Naive thymus-derived CD8-positive, alpha-beta T cell (primary cell): ENCODE measurements at regions not wholly inside any gene's neighbourhood (a gene's known extent, or its start where the extent isn't known, plus 50 kb on each side); places are given as distances from the start of the nearest gene placed in this dataset.
"Not testable (repeated sequence)": the region's sequence is repeated elsewhere in the genome, so short reads cannot be mapped to it uniquely, and the experiment has no call there.

ENCODE experiments used
- ATAC-seq, 2 donors: fragments of 150-1000 bp; cut with Tn5 transposase in 1 of 2; sonication (Bioruptor Pico), chemical (Tn5 transposase) in 1 of 2; 1 replicate in 1 of 2; 2 replicates in 1 of 2; pipeline ENCODE4 v1.10.0; 2021; ENCODE audit warnings: mild to moderate bottlenecking in 2 of 2, moderate library complexity in 2 of 2
- POLR2A ChIA-PET: fragments of 350-600 bp; sonication (Branson Sonifier 250); formaldehyde crosslinking; loops from one replicate; lab custom pipeline; 2021; ENCODE audit warnings: antibody characterized with exemption; lab: Charles Lee
- DNase-seq, 10 donors: peaks; one replicate each; pipeline versions ENCODE4 v3.0.0 to v3.0.0-alpha.2; 2020 to 2022
- H3K27ac Mint-ChIP-seq, 10 donors: one replicate each; pipeline ENCODE4 v1.8.0; 2020 to 2022; ENCODE audit warnings: mild to moderate bottlenecking in 10 of 10, mixed read lengths in 10 of 10, moderate library complexity in 4 of 10, inconsistent platforms in 1 of 10
- H3K27me3 Mint-ChIP-seq, 5 donors: one replicate each; pipeline ENCODE4 v1.8.0; 2021 to 2022; ENCODE audit warnings: mixed read lengths in 5 of 5
- H3K36me3 Mint-ChIP-seq, 3 donors: one replicate each; pipeline ENCODE4 v1.8.0; 2020 to 2022; ENCODE audit warnings: mixed read lengths in 3 of 3, mild to moderate bottlenecking in 2 of 3, inconsistent platforms in 1 of 3
- H3K4me1 Mint-ChIP-seq, 4 donors: one replicate each; pipeline ENCODE4 v1.8.0; 2021 to 2022; ENCODE audit warnings: mixed read lengths in 4 of 4
- H3K4me3 Mint-ChIP-seq, 10 donors: one replicate each; pipeline ENCODE4 v1.8.0; 2020 to 2022; ENCODE audit warnings: mild to moderate bottlenecking in 10 of 10, mixed read lengths in 10 of 10, moderate library complexity in 6 of 10, inconsistent platforms in 1 of 10
- H3K9me3 Mint-ChIP-seq, 9 donors: one replicate each; pipeline ENCODE4 v1.8.0; 2020 to 2022; ENCODE audit warnings: mixed read lengths in 9 of 9, mild to moderate bottlenecking in 3 of 9, inconsistent platforms in 1 of 9, moderate library complexity in 1 of 9

GRCh38 chr5:82424211-82424610 lies 146.1 kb upstream of the RPS23 start:
- no peak overlapping the region for H3K4me3 Mint-ChIP-seq
- peaks cover 0 to 1% (median 0%) of the 10 kb centered on the region in 4 donors for H3K4me1 Mint-ChIP-seq
- ATAC-seq (no peak), DNase-seq (no peak)
- POLR2A ChIA-PET: no interaction called here
- H3K27ac Mint-ChIP-seq: no peak overlapping the region
- peaks cover 0 to 4% (median 0%) of the 10 kb centered on the region in 9 donors for H3K9me3 Mint-ChIP-seq
- peaks cover 0 to 4% (median 0%) of the 10 kb centered on the region in 5 donors for H3K27me3 Mint-ChIP-seq
- peaks cover 0 to 4% (median 0%) of the 10 kb centered on the region in 3 donors for H3K36me3 Mint-ChIP-seq

- Mint-ChIP-seq H3K27ac (no peak overlapping the region), H3K4me3 (no peak overlapping the region), H3K4me1 (peaks cover 0 to 1% (median 0%) of the 10 kb centered on the region in 4 donors), H3K9me3 (no peaks in the 10 kb centered on the region), H3K36me3 (no peaks in the 10 kb centered on the region), H3K27me3 (peaks cover 0 to 4% (median 0%) of the 10 kb centered on the region in 5 donors)
- no peak for ATAC-seq
- POLR2A ChIA-PET: no interaction called here
- no peak for DNase-seq
These were observed 144.6 kb upstream of the RPS23 start for GRCh38 chr5:82422751-82423181.

- no peak overlapping the region for H3K4me3 Mint-ChIP-seq
- POLR2A ChIA-PET: no interaction called here
- H3K4me1 Mint-ChIP-seq: peaks cover 0 to 1% (median 0%) of the 10 kb centered on the region in 4 donors
These were observed 144.0 kb upstream of the RPS23 start for GRCh38 chr5:82422001-82422740.

GRCh38 chr5:82421119-82421518 lies 143.0 kb upstream of the RPS23 start:
- Mint-ChIP-seq H3K4me3 (no peak overlapping the region), H3K4me1 (peaks cover 0 to 1% (median 0%) of the 10 kb centered on the region in 4 donors), H3K9me3 (no peaks in the 10 kb centered on the region), H3K27ac (no peak overlapping the region), H3K27me3 (peaks cover 0 to 4% (median 0%) of the 10 kb centered on the region in 5 donors), H3K36me3 (no peaks in the 10 kb centered on the region)
- POLR2A ChIA-PET: no interaction called here
- DNase-seq (no peak), ATAC-seq (no peak)

More at GRCh38 chr5:82422001-82422740, 144.0 kb upstream of the RPS23 start:
- Mint-ChIP-seq H3K27me3 (peaks cover 0 to 4% (median 0%) of the 10 kb centered on the region in 5 donors), H3K9me3 (no peaks in the 10 kb centered on the region), H3K27ac (no peak overlapping the region), H3K36me3 (no peaks in the 10 kb centered on the region)
- no peak for ATAC-seq
- no peak for DNase-seq

- POLR2A ChIA-PET, H3K36me3 Mint-ChIP-seq, H3K27me3 Mint-ChIP-seq, ATAC-seq, H3K27ac Mint-ChIP-seq, DNase-seq, H3K4me1 Mint-ChIP-seq, H3K9me3 Mint-ChIP-seq, H3K4me3 Mint-ChIP-seq: not testable (repeated sequence)
These were observed 142.4 kb upstream of the RPS23 start for GRCh38 chr5:82420524-82420923.

- POLR2A ChIA-PET: no interaction called here
- ATAC-seq: no peak
- no peaks in the 10 kb centered on the region for H3K27me3 Mint-ChIP-seq
- H3K27ac Mint-ChIP-seq: no peak overlapping the region
- no peaks in the 10 kb centered on the region for H3K36me3 Mint-ChIP-seq
- no peak for DNase-seq
- H3K4me1 Mint-ChIP-seq: peaks cover 0 to 1% (median 0%) of the 10 kb centered on the region in 4 donors
- H3K4me3 Mint-ChIP-seq: no peak overlapping the region
- H3K9me3 Mint-ChIP-seq: no peaks in the 10 kb centered on the region
These were observed 141.6 kb upstream of the RPS23 start for GRCh38 chr5:82419559-82420332.

- POLR2A ChIA-PET: no interaction called here
- DNase-seq: no peak
- Mint-ChIP-seq H3K36me3 (no peaks in the 10 kb centered on the region), H3K27ac (no peak overlapping the region), H3K9me3 (no peaks in the 10 kb centered on the region), H3K4me3 (no peak overlapping the region), H3K27me3 (no peaks in the 10 kb centered on the region), H3K4me1 (peaks cover 0 to 5% (median under 1%) of the 10 kb centered on the region in 4 donors)
- ATAC-seq: no peak
These were observed 140.4 kb upstream of the RPS23 start for GRCh38 chr5:82418608-82418950.

- Mint-ChIP-seq H3K9me3 (no peaks in the 10 kb centered on the region), H3K27me3 (no peaks in the 10 kb centered on the region), H3K4me1 (peaks cover 0 to 6% (median under 1%) of the 10 kb centered on the region in 4 donors), H3K36me3 (no peaks in the 10 kb centered on the region), H3K4me3 (no peak overlapping the region), H3K27ac (peak overlapping the region in 1 of 10 donors; percentile 64)
- DNase-seq: no peak
- ATAC-seq: no peak
- POLR2A ChIA-PET: no interaction called here
These were observed 139.8 kb upstream of the RPS23 start for GRCh38 chr5:82417776-82418607.

- Mint-ChIP-seq H3K36me3 (no peaks in the 10 kb centered on the region), H3K27ac (no peak overlapping the region), H3K9me3 (no peaks in the 10 kb centered on the region), H3K4me1 (peaks cover 0 to 6% (median under 1%) of the 10 kb centered on the region in 4 donors), H3K4me3 (no peak overlapping the region), H3K27me3 (no peaks in the 10 kb centered on the region)
- no peak for ATAC-seq
- DNase-seq: no peak
- POLR2A ChIA-PET: no interaction called here
These were observed 138.4 kb upstream of the RPS23 start for GRCh38 chr5:82416512-82416911.

GRCh38 chr5:82414041-82414388 lies 135.9 kb upstream of the RPS23 start:
- no peak overlapping the region for H3K4me3 Mint-ChIP-seq
- H3K4me1 Mint-ChIP-seq: peaks cover 0 to 6% (median 0%) of the 10 kb centered on the region in 4 donors
- POLR2A ChIA-PET: no interaction called here
- no peak for ATAC-seq
- no peaks in the 10 kb centered on the region for H3K9me3 Mint-ChIP-seq
- H3K27me3 Mint-ChIP-seq: no peaks in the 10 kb centered on the region
- no peak overlapping the region for H3K27ac Mint-ChIP-seq
- DNase-seq: no peak
- H3K36me3 Mint-ChIP-seq: no peaks in the 10 kb centered on the region

- ATAC-seq: no peak
- Mint-ChIP-seq H3K27me3 (no peaks in the 10 kb centered on the region), H3K9me3 (no peaks in the 10 kb centered on the region), H3K36me3 (no peaks in the 10 kb centered on the region), H3K4me3 (no peak overlapping the region), H3K27ac (no peak overlapping the region), H3K4me1 (peaks cover 0 to 6% (median 0%) of the 10 kb centered on the region in 4 donors)
- POLR2A ChIA-PET: no interaction called here
- DNase-seq: no peak
These were observed 135.3 kb upstream of the RPS23 start for GRCh38 chr5:82413302-82414040.

- H3K27ac Mint-ChIP-seq: no peak overlapping the region
- ATAC-seq (no peak), DNase-seq (no peak)
- no peaks in the 10 kb centered on the region for H3K4me1 Mint-ChIP-seq
- POLR2A ChIA-PET: no interaction called here
- peaks cover 0 to 6% (median 4%) of the 10 kb centered on the region in 3 donors for H3K36me3 Mint-ChIP-seq
- H3K27me3 Mint-ChIP-seq: peaks cover 0 to 2% (median 0%) of the 10 kb centered on the region in 5 donors
- peaks cover 0 to 13% (median 5%) of the 10 kb centered on the region in 9 donors for H3K9me3 Mint-ChIP-seq
- H3K4me3 Mint-ChIP-seq: no peak overlapping the region
These were observed 129.9 kb upstream of the RPS23 start for GRCh38 chr5:82408033-82408432.
